Cardiac fibroblast (primary cell): ENCODE measurements at regions not wholly inside any gene's neighbourhood (a gene's known extent, or its start where the extent isn't known, plus 50 kb on each side); places are given as distances from the start of the nearest gene placed in this dataset.

Source experiments
- DNase-seq, 2 donors: peaks; one replicate each; pipeline versions ENCODE4 v3.0.0 to v3.0.0-alpha.2; 2010; ENCODE audit warnings: low read depth in 2 of 2
- H3K4me3 ChIP-seq, 2 donors: replicated peaks in 1 of 2; 1 replicate in 1 of 2; 2 replicates in 1 of 2; pipeline ENCODE4 v1.5.1; 2011; ENCODE audit warnings: low read depth in 2 of 2, low read length in 2 of 2, mild to moderate bottlenecking in 2 of 2, moderate library complexity in 1 of 2
- CTCF ChIP-seq: IDR thresholded peaks from one replicate; pipeline ENCODE4 v1.5.1; 2011; ENCODE audit warnings: low read depth, mild to moderate bottlenecking, low read length, inconsistent platforms

GRCh38 chr20:39298121-39298520 lies 336.0 kb downstream of the DHX35 start:
- TF ChIP-seq CTCF: no peak
- DNase-seq: no peak

DNA sequence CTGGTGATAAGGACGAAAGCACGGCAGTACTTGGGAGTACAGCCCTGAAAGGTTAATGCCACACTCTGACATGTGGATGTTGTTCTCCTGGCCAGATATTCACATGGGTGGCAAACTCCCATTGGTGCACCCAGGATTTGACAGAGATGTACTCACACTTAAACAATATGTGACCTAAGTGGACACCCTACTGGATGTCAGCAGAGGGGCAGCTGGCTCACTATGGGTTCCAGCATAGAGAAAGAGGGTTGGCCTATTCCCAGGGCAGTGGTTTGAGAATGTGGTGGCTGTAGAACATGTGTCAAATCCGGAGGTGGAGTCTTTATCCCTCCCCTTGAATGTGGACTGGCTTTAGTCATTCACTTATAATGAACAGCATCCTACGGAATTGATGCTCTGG lies 333.2 kb downstream of the DHX35 start:
- no peak for TF ChIP-seq CTCF
- DNase-seq: no peak
- no peak overlapping the region for H3K4me3 ChIP-seq

More at GRCh38 chr20:39298121-39298520, 336.0 kb downstream of the DHX35 start:
- no peak overlapping the region for H3K4me3 ChIP-seq

- DNase-seq: no peak
- TF ChIP-seq CTCF: no peak
These were observed 332.1 kb downstream of the DHX35 start for GRCh38 chr20:39294137-39294725.

DNA sequence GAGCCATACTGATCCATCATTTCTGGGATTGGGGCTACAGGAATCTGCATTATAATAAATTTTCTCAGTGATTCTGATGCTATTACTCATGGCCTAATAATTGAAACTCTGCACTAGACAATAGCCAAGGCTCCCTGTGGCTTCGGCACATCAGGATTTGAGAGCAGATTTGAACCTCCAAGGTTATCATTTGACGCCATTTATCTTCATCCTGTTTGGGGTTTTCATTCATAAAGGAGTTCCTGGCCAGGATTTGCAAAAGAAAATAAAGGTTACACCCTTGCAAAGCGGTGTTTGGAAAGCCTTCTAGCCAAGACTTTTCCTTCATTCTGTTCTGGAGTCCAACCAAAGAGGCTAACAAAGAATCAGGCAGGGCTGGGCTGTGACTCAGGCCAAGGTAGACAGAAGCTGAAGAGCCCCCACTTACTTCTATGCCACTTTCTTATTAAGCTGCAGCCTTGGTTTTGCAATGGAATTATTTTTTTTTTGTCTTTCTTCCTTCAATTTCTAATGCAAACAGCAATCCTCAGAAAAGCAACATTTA lies 330.1 kb downstream of the DHX35 start:
- no peak for TF ChIP-seq CTCF
- H3K4me3 ChIP-seq: no peak overlapping the region
- no peak for DNase-seq

More at GRCh38 chr20:39294137-39294725, 332.1 kb downstream of the DHX35 start:
- no peak overlapping the region for H3K4me3 ChIP-seq

DNA sequence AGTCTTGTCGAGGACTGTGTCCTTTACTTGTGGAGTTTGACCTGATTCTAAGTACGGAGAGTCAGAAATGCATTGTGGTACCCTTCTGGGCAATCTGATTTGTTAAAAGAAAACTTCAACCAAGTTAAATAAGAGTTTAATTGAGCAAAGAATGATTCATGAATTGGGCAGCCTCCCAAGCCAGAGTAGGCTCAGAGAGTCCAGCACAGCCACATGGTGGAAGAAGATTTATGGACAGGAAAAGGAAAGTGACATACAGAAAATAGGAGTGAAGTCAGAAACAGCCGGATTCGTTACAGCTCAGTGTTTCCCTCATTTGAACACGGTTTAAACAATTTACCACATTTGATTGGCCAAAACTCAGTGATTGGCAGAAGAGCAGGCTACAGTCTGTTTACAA lies 329.2 kb downstream of the DHX35 start:
- no peak for TF ChIP-seq CTCF
- DNase-seq: no peak

GRCh38 chr20:39290575-39290974 lies 328.4 kb downstream of the DHX35 start:
- no peak for TF ChIP-seq CTCF
- no peak for DNase-seq
- no peak overlapping the region for H3K4me3 ChIP-seq

More for the DNA sequence above, 329.2 kb downstream of the DHX35 start:
- no peak overlapping the region for H3K4me3 ChIP-seq

DNA sequence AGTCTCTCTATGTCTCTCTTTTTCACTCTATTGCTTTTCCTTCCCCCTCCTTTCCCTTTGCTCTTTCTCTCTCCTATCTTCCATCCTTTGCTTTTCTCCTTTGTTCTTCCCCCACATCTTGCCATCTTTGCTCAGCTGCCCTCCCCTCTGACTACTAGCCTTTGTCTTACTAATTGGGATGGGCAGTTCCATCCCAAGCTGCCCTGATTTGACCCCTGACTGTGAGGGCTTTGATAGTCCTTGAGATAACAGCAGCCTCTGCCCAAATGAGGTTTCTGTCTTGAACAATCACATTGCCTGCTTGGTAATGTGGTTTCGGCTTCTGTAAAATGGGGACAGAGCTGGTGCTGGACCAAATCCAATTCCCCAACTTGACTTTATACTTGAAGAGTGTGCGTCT lies 327.7 kb downstream of the DHX35 start:
- TF ChIP-seq CTCF: no peak
- H3K4me3 ChIP-seq: no peak overlapping the region
- no peak for DNase-seq
